T-helper 2 cell (primary cell): ENCODE measurements at regions not wholly inside any gene's neighbourhood (a gene's known extent, or its start where the extent isn't known, plus 50 kb on each side); places are given as distances from the start of the nearest gene placed in this dataset.

ENCODE experiments used
- DNase-seq, 5 experiments: peaks; one replicate each; pipeline versions ENCODE4 v3.0.0 to v3.0.0-alpha.2; 2012 to 2022

- no peak for DNase-seq
Observed at GRCh38 chr1:81050390-81050789, 750.3 kb upstream of the ADGRL2 start.

GRCh38 chr1:81044708-81045107 is 756.0 kb upstream of the ADGRL2 start:
- DNase-seq = no peak

GRCh38 chr1:81042225-81042624 is 758.5 kb upstream of the ADGRL2 start:
- DNase-seq = no peak

GRCh38 chr1:81034291-81034690 is 766.4 kb upstream of the ADGRL2 start:
- DNase-seq = no peak

DNA sequence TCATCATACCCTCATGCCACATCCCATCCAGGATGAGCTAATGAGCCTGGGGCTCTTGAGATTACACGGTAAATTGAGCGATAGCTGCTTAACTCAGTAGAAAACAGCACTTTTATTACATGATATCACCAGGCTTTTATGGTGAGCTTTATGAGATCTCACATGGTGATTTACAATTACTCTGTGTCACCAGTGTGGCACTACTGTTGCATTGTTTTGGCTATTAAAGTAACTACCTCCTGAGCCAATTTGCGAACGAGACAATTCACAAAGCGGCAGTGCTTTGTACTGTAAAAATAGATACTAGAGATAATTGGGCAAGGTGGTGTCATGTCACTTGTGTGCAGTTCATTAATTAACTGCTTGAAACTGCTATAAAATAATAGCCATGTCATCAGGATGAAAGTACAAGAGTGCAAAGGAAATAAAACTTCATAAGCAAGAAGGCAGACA is 767.7 kb upstream of the ADGRL2 start:
- DNase-seq = no peak

DNA sequence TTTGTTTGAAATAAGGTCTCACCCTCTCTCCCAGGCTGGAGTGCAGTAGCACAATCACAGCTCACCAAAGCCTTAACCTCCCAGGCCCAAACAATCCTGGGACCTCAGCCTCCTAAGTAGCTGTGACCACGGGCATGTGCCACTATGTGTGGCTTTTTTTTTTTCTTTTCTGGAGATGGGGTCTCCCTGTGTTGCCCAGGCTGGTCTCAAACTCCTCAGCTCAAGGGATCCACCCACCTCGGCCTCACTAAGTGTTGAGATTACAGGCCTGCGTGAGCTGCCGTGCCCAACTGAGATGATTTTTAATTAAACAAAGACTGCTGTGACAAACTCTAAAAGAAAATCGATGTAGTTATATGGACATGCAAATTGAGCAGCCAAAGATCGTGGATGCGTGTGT is 768.4 kb upstream of the ADGRL2 start:
- no peak for DNase-seq

DNA sequence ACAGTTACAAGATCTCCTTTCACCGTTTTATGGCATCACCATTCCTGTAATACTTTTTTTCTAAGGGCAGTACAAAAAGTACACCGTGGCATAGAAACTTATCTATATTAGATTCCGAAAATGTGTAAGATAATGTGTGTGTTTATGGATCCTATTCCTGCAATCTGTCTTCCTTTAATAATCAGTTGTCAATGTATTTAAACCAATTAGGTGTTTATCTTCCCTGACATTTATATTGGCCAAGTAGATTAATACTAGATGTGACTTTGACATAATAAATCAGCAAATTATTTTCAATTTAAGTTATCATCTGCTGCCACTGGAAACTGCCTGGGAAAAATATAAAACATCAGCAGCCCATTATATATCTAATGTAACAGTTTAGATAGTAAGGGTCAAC is 770.3 kb upstream of the ADGRL2 start:
- no peak for DNase-seq

GRCh38 chr1:81029266-81029665 is 771.5 kb upstream of the ADGRL2 start:
- no peak for DNase-seq

GRCh38 chr1:81023187-81023724 is 777.5 kb upstream of the ADGRL2 start:
- no peak for DNase-seq

DNA sequence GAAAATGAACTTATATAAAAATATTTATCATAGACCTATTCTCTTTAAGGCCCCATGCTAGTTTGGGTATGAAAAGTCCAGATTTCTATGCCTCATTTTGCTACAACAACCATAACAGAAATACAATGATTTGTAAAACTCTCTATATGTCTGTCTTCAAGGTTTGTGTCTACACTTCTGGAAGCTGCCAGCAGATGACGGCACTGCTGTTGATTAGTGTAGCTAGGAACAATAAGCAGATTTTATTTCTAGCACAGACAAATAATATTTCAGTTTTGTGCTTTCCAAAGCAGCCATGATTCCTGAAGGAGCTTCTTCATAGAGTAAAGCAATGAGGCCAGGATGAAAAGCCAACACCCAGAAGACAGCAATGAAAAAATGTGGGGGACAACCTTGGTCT is 779.6 kb upstream of the ADGRL2 start:
- DNase-seq = no peak

DNA sequence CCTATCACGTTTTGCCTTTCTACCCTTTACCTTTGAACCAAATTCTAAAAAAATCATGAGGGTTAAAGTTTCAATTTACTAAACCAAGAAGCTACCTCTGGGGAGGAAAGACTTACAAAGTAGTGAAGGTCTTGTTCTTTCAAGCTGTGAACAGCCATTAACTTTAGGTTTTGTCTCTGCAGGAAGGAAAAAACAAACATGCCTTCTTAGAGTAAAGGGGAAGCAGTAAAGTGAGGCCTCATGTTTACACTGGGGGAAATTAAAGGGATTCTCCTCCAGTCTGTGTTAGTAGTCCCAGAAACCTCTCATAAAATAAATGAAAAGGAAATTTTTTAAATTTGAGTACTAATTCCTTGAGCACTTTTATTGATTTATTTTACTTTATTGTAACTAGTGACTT is 780.2 kb upstream of the ADGRL2 start:
- DNase-seq = no peak

DNA sequence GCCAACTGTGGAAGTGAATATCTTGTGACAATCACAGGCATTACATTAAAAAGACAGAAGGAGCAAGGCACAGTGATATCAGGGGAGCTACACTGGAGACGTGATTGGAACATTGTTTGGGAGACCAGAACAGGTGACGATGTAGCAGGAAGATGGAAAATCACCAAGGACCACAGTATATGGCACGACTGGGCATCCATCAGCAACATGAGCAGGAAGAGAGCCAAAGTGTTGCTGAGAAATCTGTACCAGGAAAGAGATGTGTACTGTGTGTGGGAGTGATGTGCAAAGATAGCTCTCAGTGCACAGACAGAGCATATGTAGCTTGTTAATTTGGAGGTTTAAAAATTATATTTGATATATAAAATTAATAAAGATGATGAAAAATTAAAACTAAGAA is 790.6 kb upstream of the ADGRL2 start:
- DNase-seq = no peak

- no peak for DNase-seq
Observed at GRCh38 chr1:81008293-81008692, 792.4 kb upstream of the ADGRL2 start.

- no peak for DNase-seq
Observed at GRCh38 chr1:81007024-81007423, 793.7 kb upstream of the ADGRL2 start.

GRCh38 chr1:81006502-81006901 is 794.2 kb upstream of the ADGRL2 start:
- no peak for DNase-seq

GRCh38 chr1:81004011-81004410 is 796.7 kb upstream of the ADGRL2 start:
- no peak for DNase-seq

DNA sequence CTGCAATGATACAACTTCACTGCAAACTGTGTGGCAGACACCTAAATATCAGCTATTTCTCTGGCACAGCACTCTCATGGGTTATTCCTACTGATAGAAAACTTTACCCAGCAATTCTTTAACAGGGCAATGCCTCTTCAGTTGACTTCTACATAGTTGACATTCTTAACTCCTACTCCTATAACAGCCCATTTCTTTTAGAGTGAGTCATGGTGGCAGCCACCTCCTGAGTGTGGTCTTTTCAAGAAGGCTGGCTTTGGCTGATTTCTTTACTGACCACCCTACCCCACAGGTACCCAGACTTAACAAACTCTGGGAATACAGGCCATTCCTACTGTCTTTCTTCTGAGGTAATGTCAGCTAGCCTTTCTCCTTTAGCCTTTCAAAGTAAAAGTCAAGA is 805.8 kb upstream of the ADGRL2 start:
- DNase-seq = no peak

DNA sequence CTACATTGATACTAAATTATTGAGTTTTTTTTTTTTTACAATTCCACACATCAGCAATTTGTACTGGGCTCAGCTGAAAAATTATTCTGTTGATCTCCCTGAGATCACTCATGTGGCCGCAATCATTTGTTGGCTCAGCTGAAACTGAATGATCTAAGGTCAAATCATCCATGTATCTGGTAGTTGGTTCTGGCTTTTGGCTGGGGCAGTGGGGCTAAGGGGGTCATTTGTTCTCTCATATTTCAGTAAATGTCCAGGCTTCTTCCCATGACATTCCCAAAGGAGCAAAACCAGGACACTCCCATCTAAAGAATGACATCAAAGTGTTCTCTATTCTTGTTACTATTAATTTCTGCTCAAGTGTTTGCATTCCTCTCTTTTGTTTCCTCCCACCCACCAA is 806.7 kb upstream of the ADGRL2 start:
- DNase-seq = no peak

DNA sequence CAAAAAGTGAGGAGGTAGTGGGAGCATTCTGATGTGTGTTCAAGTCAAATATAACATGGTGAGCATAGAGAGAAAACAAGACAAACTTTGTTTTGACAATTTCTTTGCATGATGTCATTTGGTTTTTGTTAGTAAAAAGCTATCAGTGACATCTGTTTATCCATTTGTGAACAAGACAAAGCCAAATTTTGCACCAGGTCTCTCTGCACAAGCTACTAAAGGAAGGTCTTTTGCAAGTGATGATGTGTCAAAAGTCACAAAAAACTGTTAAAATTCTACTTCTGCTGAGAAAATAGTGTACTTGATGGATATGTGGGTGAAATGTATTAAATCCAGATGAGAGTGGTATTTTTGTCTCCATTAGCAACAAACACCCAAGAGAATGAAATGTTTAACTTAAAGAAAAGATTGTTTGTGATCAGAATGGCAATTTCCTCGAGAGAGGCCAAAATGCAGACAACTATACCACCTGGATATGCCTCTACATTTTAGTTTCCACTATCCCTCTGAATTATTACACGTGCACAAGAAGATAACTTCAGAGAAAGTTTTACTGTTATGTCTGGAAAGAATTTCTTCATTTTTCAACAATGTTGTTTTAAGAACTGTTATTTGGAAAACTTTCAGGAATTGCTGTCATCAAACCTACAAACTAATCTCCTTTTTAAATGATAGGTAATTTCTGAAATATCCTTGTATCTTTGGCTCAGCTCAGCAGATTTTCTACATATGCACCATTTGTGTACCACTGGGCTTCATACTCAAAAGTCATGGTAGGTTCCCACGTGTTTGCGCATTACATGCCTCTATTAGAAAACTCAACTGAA is 807.4 kb upstream of the ADGRL2 start:
- DNase-seq = no peak

GRCh38 chr1:80989455-80989854 is 811.3 kb upstream of the ADGRL2 start:
- no peak for DNase-seq

DNA sequence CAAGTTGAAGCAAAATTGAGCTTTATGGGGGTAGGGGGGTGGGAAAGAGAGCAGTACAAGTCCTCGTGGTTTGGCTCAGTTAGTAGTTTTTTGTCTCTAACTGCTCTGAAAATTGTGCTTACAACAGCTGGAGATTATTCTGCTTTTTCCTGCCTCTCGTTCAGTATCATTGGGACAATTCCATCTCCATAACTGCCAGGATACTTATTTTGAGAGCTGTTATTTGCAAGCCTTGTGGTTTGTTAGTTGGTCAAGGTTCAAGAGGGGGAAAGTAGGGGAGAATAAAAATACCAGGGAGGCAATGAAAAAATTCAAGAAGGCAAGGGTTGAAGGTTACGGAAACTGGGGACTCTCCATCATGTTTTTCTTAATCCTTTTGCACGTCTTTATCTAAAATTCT is 811.8 kb upstream of the ADGRL2 start:
- DNase-seq = no peak

GRCh38 chr1:80987824-80988223 is 812.9 kb upstream of the ADGRL2 start:
- DNase-seq = no peak

GRCh38 chr1:80987106-80987505 is 813.6 kb upstream of the ADGRL2 start:
- DNase-seq = no peak

GRCh38 chr1:80982831-80983230 is 817.9 kb upstream of the ADGRL2 start:
- no peak for DNase-seq

DNA sequence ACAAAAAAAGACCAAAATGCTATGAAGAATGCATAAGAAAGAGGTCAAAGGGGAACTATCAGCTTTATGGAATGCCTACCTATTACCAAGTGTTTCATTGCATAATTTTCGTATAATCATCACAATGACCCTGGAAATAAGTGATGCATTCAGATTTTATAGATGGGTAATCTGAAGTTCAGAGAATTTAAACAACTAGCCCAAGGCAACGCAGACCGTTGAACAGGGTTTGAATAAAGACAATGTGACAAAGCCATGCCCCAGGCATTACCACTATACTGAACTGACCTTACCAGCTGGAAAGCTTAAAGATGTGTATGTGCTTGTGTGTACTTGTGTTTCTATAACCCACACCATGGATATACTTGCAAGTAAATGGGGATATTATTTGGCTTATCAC is 827.6 kb upstream of the ADGRL2 start:
- DNase-seq = no peak
